Astrocyte of the cerebellum (primary cell): ENCODE measurements at regions not wholly inside any gene's neighbourhood (a gene's known extent, or its start where the extent isn't known, plus 50 kb on each side); places are given as distances from the start of the nearest gene placed in this dataset.
A peak's percentile ranks its signal among the peaks of the same experiment; 100 is the strongest.
"Not testable (repeated sequence)": the region's sequence is repeated elsewhere in the genome, so short reads cannot be mapped to it uniquely, and the experiment has no call there.

Source experiments
- DNase-seq: peaks from one replicate; pipeline ENCODE4 v3.0.0-alpha.2; 2011; ENCODE audit warnings: low read depth
- H3K4me3 ChIP-seq: 2 replicates; pipeline ENCODE4 v1.5.1; 2011; ENCODE audit warnings: mild to moderate bottlenecking, low read depth, low read length, moderate library complexity
- in situ Hi-C: cut with HindIII; loops from 2 replicates; pipeline ENCODE4 v1.10.0; 2017; ENCODE audit warnings: low sequenced_read_pairs
- TF ChIP-seq, protein P1 (sequence below): IDR thresholded peaks from 2 replicates; pipeline ENCODE4 v1.5.1; 2012; ENCODE audit warnings: low read length, low read depth, moderate library complexity, mild to moderate bottlenecking; ENCODE audit errors: missing control alignments

DNA sequence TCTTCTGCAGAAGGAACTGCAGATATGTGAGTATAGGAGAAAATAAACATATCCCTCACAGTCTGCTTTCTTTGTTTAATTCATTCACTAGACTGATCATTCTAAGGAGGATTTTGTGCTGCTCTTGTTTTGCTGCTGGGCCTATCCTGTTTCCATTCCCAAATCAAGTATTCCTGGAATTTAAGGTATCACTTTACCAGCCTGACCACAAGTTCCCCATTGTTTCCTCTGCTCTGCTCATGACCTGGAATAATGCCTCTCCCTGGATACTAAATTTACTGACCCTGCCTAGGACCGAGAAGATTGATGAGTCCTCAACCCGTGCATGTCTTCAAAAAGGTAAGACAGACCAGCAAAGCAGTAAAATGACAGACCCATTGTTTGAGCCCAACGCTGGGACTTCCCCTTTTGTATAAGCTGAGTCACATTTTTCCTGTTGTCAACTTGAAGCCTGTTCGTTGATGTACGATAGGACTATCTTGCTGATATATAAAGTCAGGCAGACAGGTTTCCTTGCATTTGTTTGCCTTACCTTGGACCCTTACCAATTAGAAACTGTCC, 85.5 kb upstream of the TET2 start:
- peak overlapping the region; percentile 0 for H3K4me3 ChIP-seq
- peak; percentile 36 for DNase-seq

DNA sequence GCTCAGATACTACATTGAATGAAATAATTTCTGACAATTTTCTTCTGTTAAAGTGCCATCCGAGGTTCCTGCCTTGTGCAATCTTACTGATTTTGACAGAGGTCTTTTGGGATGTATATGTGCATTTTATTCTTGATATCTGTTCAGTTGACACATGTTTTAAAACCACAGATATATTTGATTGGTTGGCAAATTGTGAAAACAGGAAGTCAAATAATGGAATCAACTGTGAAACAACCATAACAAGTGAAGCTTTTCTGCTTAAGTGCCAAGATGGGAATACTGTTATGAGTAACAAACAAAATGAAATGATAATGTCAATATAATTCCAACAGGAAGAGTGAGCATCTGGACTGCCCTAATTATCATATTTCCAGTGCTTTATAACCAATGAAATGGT, 84.9 kb upstream of the TET2 start:
- TF ChIP-seq, protein P1, sequence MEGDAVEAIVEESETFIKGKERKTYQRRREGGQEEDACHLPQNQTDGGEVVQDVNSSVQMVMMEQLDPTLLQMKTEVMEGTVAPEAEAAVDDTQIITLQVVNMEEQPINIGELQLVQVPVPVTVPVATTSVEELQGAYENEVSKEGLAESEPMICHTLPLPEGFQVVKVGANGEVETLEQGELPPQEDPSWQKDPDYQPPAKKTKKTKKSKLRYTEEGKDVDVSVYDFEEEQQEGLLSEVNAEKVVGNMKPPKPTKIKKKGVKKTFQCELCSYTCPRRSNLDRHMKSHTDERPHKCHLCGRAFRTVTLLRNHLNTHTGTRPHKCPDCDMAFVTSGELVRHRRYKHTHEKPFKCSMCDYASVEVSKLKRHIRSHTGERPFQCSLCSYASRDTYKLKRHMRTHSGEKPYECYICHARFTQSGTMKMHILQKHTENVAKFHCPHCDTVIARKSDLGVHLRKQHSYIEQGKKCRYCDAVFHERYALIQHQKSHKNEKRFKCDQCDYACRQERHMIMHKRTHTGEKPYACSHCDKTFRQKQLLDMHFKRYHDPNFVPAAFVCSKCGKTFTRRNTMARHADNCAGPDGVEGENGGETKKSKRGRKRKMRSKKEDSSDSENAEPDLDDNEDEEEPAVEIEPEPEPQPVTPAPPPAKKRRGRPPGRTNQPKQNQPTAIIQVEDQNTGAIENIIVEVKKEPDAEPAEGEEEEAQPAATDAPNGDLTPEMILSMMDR, result no peak
- DNase-seq, result peak; percentile 3
- H3K4me3 ChIP-seq, result no peak overlapping the region
- in situ Hi-C loops, result no loop called here

More for the DNA sequence above, 85.5 kb upstream of the TET2 start:
- TF ChIP-seq, protein P1, result no peak
- in situ Hi-C loops, result no loop called here

DNA sequence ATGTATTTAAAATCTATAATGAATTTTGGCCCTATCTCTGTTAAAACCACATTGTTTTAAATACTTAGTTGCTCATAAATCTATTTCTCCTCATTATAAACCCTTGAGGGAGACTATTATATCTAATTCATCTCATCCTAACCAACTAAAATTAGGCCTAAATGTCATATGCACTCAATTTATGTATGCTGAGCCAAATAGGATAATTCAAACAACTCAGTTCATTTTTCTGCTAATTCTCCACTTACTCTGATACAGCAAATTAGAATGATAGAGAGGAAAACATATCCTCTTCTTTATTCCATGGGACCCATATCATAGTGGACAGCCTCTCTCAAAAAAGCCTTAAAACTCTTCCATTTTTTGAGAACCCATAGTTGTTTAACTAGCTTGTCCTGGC, 80.3 kb upstream of the TET2 start:
- in situ Hi-C loops, result no loop called here
- no peak overlapping the region for H3K4me3 ChIP-seq
- DNase-seq, result no peak
- TF ChIP-seq, protein P1, result no peak

- no peak overlapping the region for H3K4me3 ChIP-seq
- TF ChIP-seq, protein P1, result no peak
- no peak for DNase-seq
- in situ Hi-C loops, result no loop called here
Measured at GRCh38 chr4:105067431-105067830, 79.2 kb upstream of the TET2 start.

DNA sequence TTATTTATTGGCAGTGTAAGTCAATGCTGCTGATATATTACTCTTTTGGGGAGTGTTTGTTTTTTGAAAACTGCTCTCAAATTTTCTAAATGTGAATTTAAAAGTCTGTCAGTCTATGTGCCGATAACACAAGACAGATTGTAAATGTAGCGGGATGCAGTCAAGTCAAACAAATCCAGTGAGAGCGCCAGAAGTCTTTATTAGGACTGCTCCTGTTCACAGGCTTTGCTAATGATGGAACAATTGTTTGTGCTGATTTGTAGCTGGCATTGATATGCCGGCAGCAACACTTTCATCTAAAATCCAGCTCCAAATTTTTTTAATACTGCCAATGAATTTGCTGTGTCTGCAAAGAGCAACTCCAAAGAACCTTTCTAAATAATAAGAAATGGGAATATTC, 78.7 kb upstream of the TET2 start:
- in situ Hi-C loops, result no loop called here
- TF ChIP-seq, protein P1, result no peak
- no peak overlapping the region for H3K4me3 ChIP-seq
- DNase-seq, result no peak

- H3K4me3 ChIP-seq, result no peak overlapping the region
- no peak for DNase-seq
- in situ Hi-C loops, result no loop called here
- TF ChIP-seq, protein P1, result no peak
Measured at GRCh38 chr4:105068516-105068915, 78.2 kb upstream of the TET2 start.

DNA sequence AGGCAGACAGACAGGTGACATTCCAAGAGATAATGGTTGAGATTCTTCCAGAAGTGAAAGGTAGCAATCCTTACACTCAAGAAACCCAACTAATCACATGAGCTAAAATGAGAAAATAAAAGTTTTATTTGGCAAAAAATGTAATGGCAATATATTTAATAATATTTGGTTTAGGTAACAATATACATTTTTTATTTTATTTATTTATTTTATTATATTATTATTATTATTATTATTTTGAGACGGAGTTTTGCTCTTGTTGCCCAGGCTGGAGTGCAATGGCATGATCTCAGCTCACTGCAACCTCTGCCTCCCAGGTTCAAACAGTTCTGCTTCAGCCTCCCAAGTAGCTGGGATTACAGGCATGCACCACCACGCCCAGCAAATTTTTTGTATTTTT, 74.6 kb upstream of the TET2 start:
- H3K4me3 ChIP-seq, DNase-seq, in situ Hi-C loops: not testable (repeated sequence)
